ENCODE measurements at regions not wholly inside any gene's neighbourhood (a gene's known extent, or its start where the extent isn't known, plus 50 kb on each side); places are given as distances from the start of the nearest gene placed in this dataset.

GRCh38 chr5:171603591-171603990 is 182.0 kb upstream of the SMIM23 start:
- TF ChIP-seq CTCF (IDR thresholded peaks at IDR 0.05 in 4 of 5, conservative IDR thresholded peaks at IDR 0.05 in 1 of 5) (no peak), POLR2A (IDR thresholded peaks at IDR 0.05) (no peak)

Data from gastrocnemius medialis (tissue), 4 donors.